T-helper 2 cell treated with Interferon-gamma antibody and Interleukin-4, amounts not matched to agents 5 μg/mL and 100 μg/mL, for 36 hours (primary cell): ENCODE measurements at regions not wholly inside any gene's neighbourhood (a gene's known extent, or its start where the extent isn't known, plus 50 kb on each side); places are given as distances from the start of the nearest gene placed in this dataset.
"Not testable (repeated sequence)": the region's sequence is repeated elsewhere in the genome, so short reads cannot be mapped to it uniquely, and the experiment has no call there.

Source experiments
- DNase-seq: peaks from one replicate; pipeline ENCODE4 v3.0.0; 2021; ENCODE audit warnings: low spot score
- H3K27ac Mint-ChIP-seq: one replicate; pipeline ENCODE4 v1.8.0; 2021; ENCODE audit warnings: mild to moderate bottlenecking, mixed read lengths
- H3K27me3 Mint-ChIP-seq: one replicate; pipeline ENCODE4 v1.8.0; 2021; ENCODE audit warnings: low read depth, mixed read lengths
- H3K36me3 Mint-ChIP-seq: one replicate; pipeline ENCODE4 v1.8.0; 2021; ENCODE audit warnings: low read depth, mixed read lengths
- H3K4me1 Mint-ChIP-seq: one replicate; pipeline ENCODE4 v1.8.0; 2021; ENCODE audit warnings: low read depth, mixed read lengths
- H3K4me3 Mint-ChIP-seq: one replicate; pipeline ENCODE4 v1.8.0; 2022; ENCODE audit warnings: mild to moderate bottlenecking, moderate library complexity, mixed read lengths
- H3K9me3 Mint-ChIP-seq: one replicate; pipeline ENCODE4 v1.8.0; 2021; ENCODE audit warnings: mixed read lengths

DNA sequence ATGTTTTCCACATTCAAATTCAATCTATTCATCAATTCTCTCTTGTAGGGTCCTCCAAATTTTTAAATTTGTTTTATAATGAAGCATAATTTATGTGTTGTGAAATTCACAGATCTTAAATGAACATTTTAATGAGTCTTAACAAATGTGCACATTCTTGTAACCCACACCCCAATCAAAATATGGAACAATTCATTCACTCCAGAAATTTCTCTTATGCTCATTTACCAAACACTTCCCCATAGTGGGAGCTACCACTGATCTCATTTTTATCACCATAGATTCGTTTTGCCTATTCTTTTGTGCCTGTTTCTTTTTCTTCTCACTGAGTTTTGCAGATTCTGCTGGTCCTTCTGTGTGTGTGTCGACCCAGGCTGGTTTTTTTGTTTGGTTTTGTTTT lies 664.1 kb downstream of the EFNB2 start:
- Mint-ChIP-seq H3K4me3 (no peak overlapping the region), H3K27me3 (no peaks in the 10 kb centered on the region), H3K9me3 (no peaks in the 10 kb centered on the region), H3K27ac (no peak overlapping the region), H3K4me1 (no peaks in the 10 kb centered on the region), H3K36me3 (no peaks in the 10 kb centered on the region)
- no peak for DNase-seq

GRCh38 chr13:105863300-105863920 lies 672.1 kb downstream of the EFNB2 start:
- no peaks in the 10 kb centered on the region for H3K4me1 Mint-ChIP-seq
- H3K27ac Mint-ChIP-seq = no peak overlapping the region
- no peaks in the 10 kb centered on the region for H3K36me3 Mint-ChIP-seq
- no peaks in the 10 kb centered on the region for H3K27me3 Mint-ChIP-seq
- no peak for DNase-seq
- H3K9me3 Mint-ChIP-seq = peaks cover 3% of the 10 kb centered on the region
- H3K4me3 Mint-ChIP-seq = no peak overlapping the region

DNA sequence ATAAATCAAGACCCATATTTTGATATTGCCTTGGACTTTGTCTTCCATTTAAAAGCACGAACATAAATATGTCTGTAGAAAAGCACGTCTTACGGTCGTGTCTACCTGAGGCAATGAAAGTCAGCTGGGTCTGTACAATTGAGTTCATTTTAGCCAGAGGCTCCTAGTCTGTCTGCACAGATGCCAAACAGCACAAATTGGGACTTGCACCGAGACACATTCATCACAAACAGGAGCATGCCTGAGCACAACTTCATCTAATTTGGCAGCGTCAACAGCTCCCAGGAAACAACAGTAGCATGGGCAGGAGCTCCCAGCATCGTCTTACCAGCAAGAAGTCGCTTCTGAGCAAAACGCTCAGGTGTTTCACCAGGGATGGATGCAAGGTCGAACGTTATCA lies 687.0 kb downstream of the EFNB2 start:
- no peaks in the 10 kb centered on the region for H3K36me3 Mint-ChIP-seq
- no peaks in the 10 kb centered on the region for H3K4me1 Mint-ChIP-seq
- no peaks in the 10 kb centered on the region for H3K9me3 Mint-ChIP-seq
- H3K27me3 Mint-ChIP-seq = no peaks in the 10 kb centered on the region
- H3K4me3 Mint-ChIP-seq = no peak overlapping the region
- H3K27ac Mint-ChIP-seq = no peak overlapping the region
- no peak for DNase-seq

GRCh38 chr13:105847527-105848291 lies 687.8 kb downstream of the EFNB2 start:
- no peak overlapping the region for H3K27ac Mint-ChIP-seq
- no peaks in the 10 kb centered on the region for H3K36me3 Mint-ChIP-seq
- H3K9me3 Mint-ChIP-seq = no peaks in the 10 kb centered on the region
- DNase-seq = no peak
- no peaks in the 10 kb centered on the region for H3K4me1 Mint-ChIP-seq
- no peak overlapping the region for H3K4me3 Mint-ChIP-seq
- H3K27me3 Mint-ChIP-seq = no peaks in the 10 kb centered on the region

DNA sequence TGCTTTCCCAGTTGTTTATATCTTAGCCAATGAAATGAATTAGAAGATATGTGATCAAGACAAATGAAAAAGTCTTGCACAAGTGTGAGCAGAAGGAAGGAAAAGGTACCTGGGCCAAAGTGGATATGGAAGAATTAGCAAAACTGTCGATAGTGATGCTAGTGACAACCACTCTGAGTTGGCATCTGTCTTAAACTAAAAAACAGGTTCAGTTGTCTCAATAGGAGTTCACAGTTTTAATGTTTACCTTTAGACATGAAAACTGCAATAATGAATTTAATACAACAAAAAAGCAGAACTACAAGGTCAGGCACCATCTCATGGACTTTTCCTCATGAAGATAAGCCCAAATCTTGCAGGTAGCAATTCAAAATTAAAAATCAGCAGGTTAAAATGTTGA lies 688.5 kb downstream of the EFNB2 start:
- H3K27ac Mint-ChIP-seq = no peak overlapping the region
- no peaks in the 10 kb centered on the region for H3K27me3 Mint-ChIP-seq
- DNase-seq = no peak
- no peak overlapping the region for H3K4me3 Mint-ChIP-seq
- no peaks in the 10 kb centered on the region for H3K36me3 Mint-ChIP-seq
- no peaks in the 10 kb centered on the region for H3K9me3 Mint-ChIP-seq
- no peaks in the 10 kb centered on the region for H3K4me1 Mint-ChIP-seq

- Mint-ChIP-seq H3K4me1 (no peaks in the 10 kb centered on the region), H3K27ac (no peak overlapping the region), H3K36me3 (no peaks in the 10 kb centered on the region), H3K4me3 (no peak overlapping the region), H3K9me3 (no peaks in the 10 kb centered on the region), H3K27me3 (no peaks in the 10 kb centered on the region)
- no peak for DNase-seq
Observed at GRCh38 chr13:105841286-105841685, 694.2 kb downstream of the EFNB2 start.

GRCh38 chr13:105838231-105838630 lies 697.2 kb downstream of the EFNB2 start:
- DNase-seq = no peak
- Mint-ChIP-seq H3K4me3 (no peak overlapping the region), H3K27ac (no peak overlapping the region), H3K9me3 (no peaks in the 10 kb centered on the region), H3K27me3 (no peaks in the 10 kb centered on the region), H3K36me3 (no peaks in the 10 kb centered on the region), H3K4me1 (no peaks in the 10 kb centered on the region)

- not testable (repeated sequence) for H3K36me3 Mint-ChIP-seq, H3K27me3 Mint-ChIP-seq, H3K9me3 Mint-ChIP-seq, H3K4me3 Mint-ChIP-seq, H3K27ac Mint-ChIP-seq, H3K4me1 Mint-ChIP-seq, DNase-seq
Observed at GRCh38 chr13:105837295-105837694, 698.2 kb downstream of the EFNB2 start.

GRCh38 chr13:105830821-105831220 lies 704.6 kb downstream of the EFNB2 start:
- no peak overlapping the region for H3K27ac Mint-ChIP-seq
- no peaks in the 10 kb centered on the region for H3K4me1 Mint-ChIP-seq
- H3K4me3 Mint-ChIP-seq = no peak overlapping the region
- peaks cover 4% of the 10 kb centered on the region for H3K9me3 Mint-ChIP-seq
- no peaks in the 10 kb centered on the region for H3K27me3 Mint-ChIP-seq
- no peaks in the 10 kb centered on the region for H3K36me3 Mint-ChIP-seq
- no peak for DNase-seq

GRCh38 chr13:105827111-105827809 lies 708.2 kb downstream of the EFNB2 start:
- DNase-seq = no peak
- no peak overlapping the region for H3K27ac Mint-ChIP-seq
- H3K4me1 Mint-ChIP-seq = no peaks in the 10 kb centered on the region
- peaks cover 4% of the 10 kb centered on the region for H3K9me3 Mint-ChIP-seq
- no peaks in the 10 kb centered on the region for H3K36me3 Mint-ChIP-seq
- no peak overlapping the region for H3K4me3 Mint-ChIP-seq
- no peaks in the 10 kb centered on the region for H3K27me3 Mint-ChIP-seq

DNA sequence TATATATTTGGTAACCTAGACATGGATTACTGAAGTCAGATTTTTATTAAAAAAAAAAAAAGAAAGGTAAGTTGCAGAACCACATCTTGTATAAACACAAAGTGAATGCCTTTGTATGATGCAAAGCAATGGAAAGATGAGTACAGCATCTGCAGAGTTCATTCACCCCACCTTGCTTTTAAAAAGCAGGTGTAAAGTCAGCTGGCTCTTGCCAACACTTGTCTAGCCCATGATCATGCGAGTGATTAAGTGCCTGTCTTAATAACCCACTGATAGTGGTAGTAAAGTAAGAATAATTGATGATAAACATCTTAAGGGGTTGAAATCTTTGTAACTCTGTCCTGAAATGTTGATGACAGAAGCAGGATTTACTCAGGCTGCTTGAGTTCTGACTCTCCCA lies 710.4 kb downstream of the EFNB2 start:
- Mint-ChIP-seq H3K4me3 (no peak overlapping the region), H3K4me1 (no peaks in the 10 kb centered on the region), H3K27me3 (no peaks in the 10 kb centered on the region), H3K27ac (no peak overlapping the region), H3K36me3 (no peaks in the 10 kb centered on the region), H3K9me3 (peaks cover 4% of the 10 kb centered on the region)
- DNase-seq = no peak

DNA sequence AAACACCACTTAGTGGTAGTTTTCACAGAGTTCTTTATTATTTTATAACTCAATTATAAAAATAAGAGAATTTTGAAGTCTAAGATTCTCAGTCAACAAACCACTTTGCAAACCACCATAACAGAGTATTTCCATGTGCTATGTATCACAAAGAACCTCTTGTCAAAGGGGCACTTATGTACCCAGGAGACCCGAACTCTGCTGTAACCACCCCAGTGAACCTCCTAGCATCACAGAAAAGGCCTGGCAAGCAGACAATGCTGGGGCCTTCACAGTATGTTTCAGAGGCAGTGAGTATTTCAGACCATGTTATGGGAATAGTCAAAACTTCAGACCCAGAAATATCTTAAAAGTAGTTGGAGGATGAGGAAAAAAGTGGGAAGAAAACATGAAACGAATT lies 714.1 kb downstream of the EFNB2 start:
- H3K27me3 Mint-ChIP-seq = no peaks in the 10 kb centered on the region
- no peaks in the 10 kb centered on the region for H3K9me3 Mint-ChIP-seq
- no peaks in the 10 kb centered on the region for H3K36me3 Mint-ChIP-seq
- H3K4me3 Mint-ChIP-seq = no peak overlapping the region
- H3K27ac Mint-ChIP-seq = no peak overlapping the region
- H3K4me1 Mint-ChIP-seq = no peaks in the 10 kb centered on the region
- no peak for DNase-seq

DNA sequence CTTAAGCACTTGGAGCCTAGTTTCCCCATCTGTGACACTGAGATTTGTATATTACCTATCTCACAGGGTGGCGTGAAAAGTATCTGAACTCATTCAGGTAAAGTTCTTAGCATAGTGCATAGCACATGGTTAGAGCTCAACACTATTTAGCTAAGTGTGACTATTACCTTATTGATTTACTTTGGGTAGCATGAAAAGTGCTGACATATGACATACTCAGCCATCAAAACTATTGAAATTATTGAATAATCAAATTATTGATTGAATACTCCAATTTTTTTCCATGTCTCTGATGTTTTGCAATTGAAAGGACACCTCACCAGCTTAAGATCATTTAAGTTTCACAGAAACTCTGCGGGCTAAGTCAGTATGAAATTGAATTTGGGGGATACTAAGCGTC lies 715.0 kb downstream of the EFNB2 start:
- Mint-ChIP-seq H3K9me3 (no peaks in the 10 kb centered on the region), H3K4me1 (no peaks in the 10 kb centered on the region), H3K27ac (no peak overlapping the region), H3K36me3 (no peaks in the 10 kb centered on the region), H3K4me3 (no peak overlapping the region), H3K27me3 (no peaks in the 10 kb centered on the region)
- DNase-seq = no peak

DNA sequence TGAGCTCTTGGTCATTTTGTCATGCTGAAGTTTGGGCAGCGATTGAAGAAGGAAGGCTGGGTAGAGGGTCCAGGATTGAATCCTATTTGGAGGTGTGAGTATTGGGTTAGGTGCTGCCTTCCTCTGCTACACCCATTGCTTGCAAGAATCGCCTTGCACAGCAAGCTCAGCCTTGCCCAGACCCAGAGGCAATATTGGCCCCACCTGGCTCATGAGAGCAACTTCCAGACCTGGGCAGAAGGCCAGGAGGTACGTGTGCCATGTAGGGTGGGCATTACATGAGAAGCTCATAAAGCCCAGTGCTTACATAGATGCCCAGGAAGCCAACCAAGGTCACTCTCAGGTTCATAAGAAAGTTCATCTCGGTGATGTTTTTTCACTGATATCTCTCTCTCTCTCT lies 718.0 kb downstream of the EFNB2 start:
- H3K4me1 Mint-ChIP-seq = no peaks in the 10 kb centered on the region
- H3K27ac Mint-ChIP-seq = no peak overlapping the region
- no peak overlapping the region for H3K4me3 Mint-ChIP-seq
- no peaks in the 10 kb centered on the region for H3K9me3 Mint-ChIP-seq
- no peak for DNase-seq
- no peaks in the 10 kb centered on the region for H3K27me3 Mint-ChIP-seq
- H3K36me3 Mint-ChIP-seq = no peaks in the 10 kb centered on the region
